SK-N-SH treated with all-trans-retinoic acid at 6 μM for 48 hours (cell line): ENCODE measurements at regions not wholly inside any gene's neighbourhood (a gene's known extent, or its start where the extent isn't known, plus 50 kb on each side); places are given as distances from the start of the nearest gene placed in this dataset.

Experiments
- GLIS3 ChIP-seq: fragments of 250-450 bp; sonication (Bioruptor Pico); IDR thresholded peaks from 2 replicates; pipeline ENCODE4 v1.5.0; 2020; ENCODE audit warnings: mild to moderate bottlenecking, moderate library complexity
- ISL1 ChIP-seq: fragments of 250-450 bp; sonication (Bioruptor Pico); IDR thresholded peaks from 2 replicates; pipeline ENCODE4 v2.1.2; 2022; ENCODE audit warnings: mild to moderate bottlenecking, moderate library complexity
- OSR1 ChIP-seq: fragments of 250-450 bp; sonication (Bioruptor Pico); IDR thresholded peaks from 2 replicates; pipeline ENCODE4 v1.8.0; 2022; ENCODE audit warnings: moderate library complexity, mild to moderate bottlenecking, inconsistent platforms
- RARB ChIP-seq: fragments of 250-450 bp; sonication (Bioruptor Pico); IDR thresholded peaks from 2 replicates; pipeline ENCODE4 v1.8.0; 2021; ENCODE audit warnings: mild to moderate bottlenecking, moderate library complexity
- ZFP3 ChIP-seq: fragments of 250-450 bp; sonication (Bioruptor Pico); IDR thresholded peaks from 2 replicates; pipeline ENCODE4 v1.5.0; 2020; ENCODE audit warnings: mild to moderate bottlenecking, moderate library complexity
- ZFP30 ChIP-seq: fragments of 450-650 bp; formaldehyde crosslinking; IDR thresholded peaks from 2 replicates; pipeline ENCODE4 v1.5.0; 2022; ENCODE audit warnings: mild to moderate bottlenecking, moderate library complexity
- ZNF565 ChIP-seq: fragments of 450-650 bp; formaldehyde crosslinking; conservative IDR thresholded peaks from 2 replicates; pipeline ENCODE4 v1.5.0; 2020; ENCODE audit warnings: low read depth, mild to moderate bottlenecking, moderate library complexity
- TF ChIP-seq, protein P1 (sequence below): fragments of 250-450 bp; sonication (Bioruptor Pico); IDR thresholded peaks from 2 replicates; pipeline ENCODE4 v1.5.1; 2020; ENCODE audit warnings: low read depth, mild to moderate bottlenecking, moderate library complexity
- TF ChIP-seq, protein P2 (sequence below): fragments of 250-450 bp; sonication (Bioruptor Pico); IDR thresholded peaks from 2 replicates; pipeline ENCODE4 v1.8.0; 2020; ENCODE audit warnings: mild to moderate bottlenecking, moderate library complexity, borderline replicate concordance

DNA sequence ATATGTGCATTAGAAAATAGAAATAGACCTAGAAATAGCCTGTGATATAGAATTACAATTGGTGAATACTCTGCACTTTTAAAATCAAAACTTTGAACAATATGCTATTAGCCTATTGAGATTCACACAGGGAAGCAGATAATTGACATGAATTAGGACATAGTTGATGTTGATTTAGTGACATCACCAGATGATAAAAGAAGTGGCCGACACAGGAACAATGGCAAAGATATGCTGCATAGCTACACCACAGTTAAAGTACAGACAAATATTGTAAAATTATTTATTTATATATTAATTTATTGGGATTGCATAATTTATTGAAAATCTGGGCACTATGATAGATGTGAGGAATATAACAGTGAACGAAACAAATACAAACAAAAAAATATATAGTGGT is 261.5 kb upstream of the CCNH start:
- TF ChIP-seq OSR1 (CRISPR knock-in tag) (no peak), ZFP30 (CRISPR knock-in tag) (no peak), ZFP3 (CRISPR knock-in tag) (no peak), RARB (no peak), GLIS3 (CRISPR knock-in tag) (no peak), ZNF565 (CRISPR knock-in tag) (no peak), ISL1 (CRISPR knock-in tag) (no peak)
- TF ChIP-seq, protein P1, sequence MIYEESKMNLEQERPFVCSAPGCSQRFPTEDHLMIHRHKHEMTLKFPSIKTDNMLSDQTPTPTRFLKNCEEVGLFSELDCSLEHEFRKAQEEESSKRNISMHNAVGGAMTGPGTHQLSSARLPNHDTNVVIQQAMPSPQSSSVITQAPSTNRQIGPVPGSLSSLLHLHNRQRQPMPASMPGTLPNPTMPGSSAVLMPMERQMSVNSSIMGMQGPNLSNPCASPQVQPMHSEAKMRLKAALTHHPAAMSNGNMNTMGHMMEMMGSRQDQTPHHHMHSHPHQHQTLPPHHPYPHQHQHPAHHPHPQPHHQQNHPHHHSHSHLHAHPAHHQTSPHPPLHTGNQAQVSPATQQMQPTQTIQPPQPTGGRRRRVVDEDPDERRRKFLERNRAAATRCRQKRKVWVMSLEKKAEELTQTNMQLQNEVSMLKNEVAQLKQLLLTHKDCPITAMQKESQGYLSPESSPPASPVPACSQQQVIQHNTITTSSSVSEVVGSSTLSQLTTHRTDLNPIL (CRISPR knock-in tag): no peak
- TF ChIP-seq, protein P2, sequence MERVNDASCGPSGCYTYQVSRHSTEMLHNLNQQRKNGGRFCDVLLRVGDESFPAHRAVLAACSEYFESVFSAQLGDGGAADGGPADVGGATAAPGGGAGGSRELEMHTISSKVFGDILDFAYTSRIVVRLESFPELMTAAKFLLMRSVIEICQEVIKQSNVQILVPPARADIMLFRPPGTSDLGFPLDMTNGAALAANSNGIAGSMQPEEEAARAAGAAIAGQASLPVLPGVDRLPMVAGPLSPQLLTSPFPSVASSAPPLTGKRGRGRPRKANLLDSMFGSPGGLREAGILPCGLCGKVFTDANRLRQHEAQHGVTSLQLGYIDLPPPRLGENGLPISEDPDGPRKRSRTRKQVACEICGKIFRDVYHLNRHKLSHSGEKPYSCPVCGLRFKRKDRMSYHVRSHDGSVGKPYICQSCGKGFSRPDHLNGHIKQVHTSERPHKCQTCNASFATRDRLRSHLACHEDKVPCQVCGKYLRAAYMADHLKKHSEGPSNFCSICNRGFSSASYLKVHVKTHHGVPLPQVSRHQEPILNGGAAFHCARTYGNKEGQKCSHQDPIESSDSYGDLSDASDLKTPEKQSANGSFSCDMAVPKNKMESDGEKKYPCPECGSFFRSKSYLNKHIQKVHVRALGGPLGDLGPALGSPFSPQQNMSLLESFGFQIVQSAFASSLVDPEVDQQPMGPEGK (CRISPR knock-in tag): no peak
